ENCODE measurements at regions not wholly inside any gene's neighbourhood (a gene's known extent, or its start where the extent isn't known, plus 50 kb on each side); places are given as distances from the start of the nearest gene placed in this dataset.

- Histone ChIP-seq H3K36me3 (ENCODE audit: control insufficient read depth, insufficient read depth, low read length) (no peaks in the 10 kb centered on the region), H3K4me1 (ENCODE audit: control insufficient read depth, insufficient read depth, low read length) (no peaks in the 10 kb centered on the region), H3K9me3 (ENCODE audit: control insufficient read depth, insufficient read depth, low read depth, low read length) (no peaks in the 10 kb centered on the region), H3K4me3 (ENCODE audit: low read depth in 2 of 2, low read length in 2 of 2) (no peak overlapping the region), H3K27me3 (ENCODE audit: control insufficient read depth, insufficient read depth, low read length) (no peaks in the 10 kb centered on the region), H3K27ac (ENCODE audit: low read length) (no peak overlapping the region)
- no peak for ATAC-seq
- DNase-seq (ENCODE audit: low read depth, low spot score): no peak
- ChIA-PET CTCF (no interaction called here), POLR2A (interaction anchor here (0.7 kb wide), 1 partner anchor 1433 kb away, joined by 3 read pairs; no protein-coding TSS in a partner anchor)
- no peak for TF ChIP-seq SIN3A (IDR thresholded peaks at IDR 0.05; ENCODE audit: borderline replicate concordance, insufficient read depth, low read depth, low read length)
- no peak for TF ChIP-seq TCF7L2 (IDR thresholded peaks at IDR 0.05; ENCODE audit: low read depth, low read length)
- no peak for TF ChIP-seq REST (IDR thresholded peaks at IDR 0.05; ENCODE audit: insufficient read depth in 1 of 2, low read depth in 2 of 2, low read length in 1 of 2)
- no peak for TF ChIP-seq CTCF (IDR thresholded peaks at IDR 0.05)
- TF ChIP-seq POLR2AphosphoS5 (IDR thresholded peaks at IDR 0.05; ENCODE audit: low read depth, low read length): no peak
- in situ Hi-C loops (cut with HindIII; ENCODE audit: low pct_unique_long_range_greater_than_20kb, low sequenced_read_pairs) (no loop called here), intact Hi-C loops (cut with micrococcal nuclease; ENCODE audit: unreplicated experiment) (no loop called here)
- no TSS peak for BruUV-seq (replicated peaks)
These were observed 590.5 kb upstream of the ADAMTS5 start for GRCh38 chr21:27557356-27557755.

- BruUV-seq (replicated peaks): no TSS peak
- in situ Hi-C loops (cut with HindIII; ENCODE audit: low pct_unique_long_range_greater_than_20kb, low sequenced_read_pairs) (no loop called here), intact Hi-C loops (cut with micrococcal nuclease; ENCODE audit: unreplicated experiment) (no loop called here)
- no peaks in the 10 kb centered on the region for H3K4me1 ChIP-seq (ENCODE audit: control insufficient read depth, insufficient read depth, low read length)
- H3K27ac ChIP-seq (ENCODE audit: low read length): no peak overlapping the region
- ChIA-PET POLR2A (no interaction called here), CTCF (no interaction called here)
- DNase-seq (ENCODE audit: low read depth, low spot score): no peak
- H3K4me3 ChIP-seq (ENCODE audit: low read depth in 2 of 2, low read length in 2 of 2): no peak overlapping the region
- H3K27me3 ChIP-seq (ENCODE audit: control insufficient read depth, insufficient read depth, low read length): no peaks in the 10 kb centered on the region
- H3K36me3 ChIP-seq (ENCODE audit: control insufficient read depth, insufficient read depth, low read length): no peaks in the 10 kb centered on the region
- TF ChIP-seq REST (IDR thresholded peaks at IDR 0.05; ENCODE audit: insufficient read depth in 1 of 2, low read depth in 2 of 2, low read length in 1 of 2): no peak
- TF ChIP-seq TCF7L2 (IDR thresholded peaks at IDR 0.05; ENCODE audit: low read depth, low read length): no peak
- TF ChIP-seq CTCF (IDR thresholded peaks at IDR 0.05): no peak
- TF ChIP-seq POLR2AphosphoS5 (IDR thresholded peaks at IDR 0.05; ENCODE audit: low read depth, low read length): no peak
- no peak for TF ChIP-seq SIN3A (IDR thresholded peaks at IDR 0.05; ENCODE audit: borderline replicate concordance, insufficient read depth, low read depth, low read length)
- H3K9me3 ChIP-seq (ENCODE audit: control insufficient read depth, insufficient read depth, low read depth, low read length): no peaks in the 10 kb centered on the region
- no peak for ATAC-seq
These were observed 589.1 kb upstream of the ADAMTS5 start for GRCh38 chr21:27555996-27556395.
